ENCODE measurements at regions not wholly inside any gene's neighbourhood (a gene's known extent, or its start where the extent isn't known, plus 50 kb on each side); places are given as distances from the start of the nearest gene placed in this dataset.

GRCh38 chr4:181870326-181870725, 372.9 kb upstream of the TENM3 start:
- TF ChIP-seq CTCF (IDR thresholded peaks at IDR 0.05) (no peak), POLR2A (IDR thresholded peaks at IDR 0.05) (no peak)
